Testis (tissue), 2 donors: ENCODE measurements at regions not wholly inside any gene's neighbourhood (a gene's known extent, or its start where the extent isn't known, plus 50 kb on each side); places are given as distances from the start of the nearest gene placed in this dataset.

ENCODE experiments used
- DNase-seq: peaks from one replicate; pipeline ENCODE4 v3.0.0-alpha.2; 2019
- H3K27ac ChIP-seq, 2 donors: fragments of 200-600 bp; sonication (generic); one replicate each; pipeline ENCODE4 v1.5.1; 2019
- H3K27me3 ChIP-seq: fragments of 200-600 bp; sonication (generic); one replicate; pipeline ENCODE4 v1.5.1; 2019
- H3K36me3 ChIP-seq: fragments of 200-600 bp; sonication (generic); one replicate; pipeline ENCODE4 v1.5.1; 2017; ENCODE audit warnings: low read depth; ENCODE audit errors: missing control alignments
- H3K4me1 ChIP-seq: fragments of 200-600 bp; sonication (generic); one replicate; pipeline ENCODE4 v1.5.1; 2019
- H3K4me3 ChIP-seq, 2 donors: fragments of 200-600 bp; sonication (generic); one replicate each; pipeline ENCODE4 v1.5.1; 2017 to 2019
- H3K9me3 ChIP-seq: fragments of 200-600 bp; sonication (generic); one replicate; pipeline ENCODE4 v1.5.1; 2017
- CTCF ChIP-seq, 3 experiments: fragments of 450-650 bp in 2 of 3; fragments of 200-600 bp in 1 of 3; sonication (generic) in 1 of 3; IDR thresholded peaks; one replicate each; pipeline ENCODE4 v1.5.1; 2016 to 2019; ENCODE audit warnings: antibody characterized with exemption in 3 of 3, mild to moderate bottlenecking in 2 of 3, moderate library complexity in 1 of 3
- POLR2A ChIP-seq: fragments of 450-650 bp; IDR thresholded peaks from one replicate; pipeline ENCODE4 v1.6.1; 2017; ENCODE audit warnings: antibody characterized with exemption, mild to moderate bottlenecking, moderate library complexity
- WGBS, 2 donors: methylation state at CpG; one replicate each; pipeline ENCODE4 v1.1.5; 2018; 5-methylcytosine and 5-hydroxymethylcytosine counted together
- intact Hi-C: fragments of 100-400 bp; cut with DNase I; formaldehyde crosslinking; loops from one replicate; pipeline ENCODE4 v1.15.1; 2023; ENCODE audit warnings: low total_unique reads

GRCh38 chr16:26214581-26215174 is 522.9 kb downstream of the HS3ST4 start:
- no peaks in the 10 kb centered on the region for H3K4me1 ChIP-seq
- TF ChIP-seq CTCF (IDR thresholded peaks at IDR 0.05) (no peak), POLR2A (no peak)
- H3K27me3 ChIP-seq = no peaks in the 10 kb centered on the region
- no peak for DNase-seq
- no peak overlapping the region for H3K4me3 ChIP-seq
- H3K9me3 ChIP-seq = no peaks in the 10 kb centered on the region
- no peak overlapping the region for H3K27ac ChIP-seq
- no peaks in the 10 kb centered on the region for H3K36me3 ChIP-seq
- intact Hi-C loops = no loop called here
- 23 to 33% methylated on average over 9 of the region's 9 CpGs for WGBS, 2 donors

GRCh38 chr16:26220894-26221293 is 529.1 kb downstream of the HS3ST4 start:
- no peaks in the 10 kb centered on the region for H3K4me1 ChIP-seq
- no peaks in the 10 kb centered on the region for H3K9me3 ChIP-seq
- H3K4me3 ChIP-seq = no peak overlapping the region
- H3K36me3 ChIP-seq = no peaks in the 10 kb centered on the region
- no peak for DNase-seq
- TF ChIP-seq POLR2A (no peak), CTCF (IDR thresholded peaks at IDR 0.05) (no peak)
- intact Hi-C loops = no loop called here
- H3K27me3 ChIP-seq = no peaks in the 10 kb centered on the region
- no peak overlapping the region for H3K27ac ChIP-seq

- Histone ChIP-seq H3K36me3 (no peaks in the 10 kb centered on the region), H3K4me3 (no peak overlapping the region), H3K27me3 (no peaks in the 10 kb centered on the region), H3K27ac (no peak overlapping the region), H3K4me1 (no peaks in the 10 kb centered on the region), H3K9me3 (no peaks in the 10 kb centered on the region)
- intact Hi-C loops = no loop called here
- 87 to 92% methylated on average over 2 of the region's 2 CpGs for WGBS, 2 donors
- DNase-seq = no peak
- no peak for TF ChIP-seq POLR2A
- no peak for TF ChIP-seq CTCF (IDR thresholded peaks at IDR 0.05)
These were observed 539.9 kb downstream of the HS3ST4 start for GRCh38 chr16:26231647-26232046.

- H3K4me1 ChIP-seq = no peaks in the 10 kb centered on the region
- no peak for DNase-seq
- TF ChIP-seq POLR2A (no peak), CTCF (IDR thresholded peaks at IDR 0.05) (no peak)
- no peaks in the 10 kb centered on the region for H3K27me3 ChIP-seq
- no peaks in the 10 kb centered on the region for H3K9me3 ChIP-seq
- H3K4me3 ChIP-seq = no peak overlapping the region
- no peaks in the 10 kb centered on the region for H3K36me3 ChIP-seq
- WGBS, 2 donors = 91 to 96% methylated on average over 6 of the region's 6 CpGs
- intact Hi-C loops = no loop called here
- H3K27ac ChIP-seq = no peak overlapping the region
These were observed 549.0 kb downstream of the HS3ST4 start for GRCh38 chr16:26240807-26241206.

GRCh38 chr16:26247063-26247462 is 555.3 kb downstream of the HS3ST4 start:
- TF ChIP-seq CTCF (IDR thresholded peaks at IDR 0.05) (no peak), POLR2A (no peak)
- no peak overlapping the region for H3K4me3 ChIP-seq
- intact Hi-C loops = no loop called here
- H3K4me1 ChIP-seq = no peaks in the 10 kb centered on the region
- no peaks in the 10 kb centered on the region for H3K36me3 ChIP-seq
- H3K9me3 ChIP-seq = no peaks in the 10 kb centered on the region
- no peaks in the 10 kb centered on the region for H3K27me3 ChIP-seq
- no peak for DNase-seq
- 85 to 92% methylated on average over 1 of the region's 1 CpG for WGBS, 2 donors
- H3K27ac ChIP-seq = no peak overlapping the region
